ENCODE measurements at regions not wholly inside any gene's neighbourhood (a gene's known extent, or its start where the extent isn't known, plus 50 kb on each side); places are given as distances from the start of the nearest gene placed in this dataset.

GRCh38 chr16:14324581-14324980 is 253.5 kb downstream of the MRTFB start:
- DNase-seq (ENCODE audit: insufficient read length, low spot score) (no peak), FAIRE-seq (no peak)
- no peak for TF ChIP-seq CTCF (IDR thresholded peaks at IDR 0.05; ENCODE audit: insufficient read depth, missing control alignments)

GRCh38 chr16:14322186-14322585 is 251.1 kb downstream of the MRTFB start:
- TF ChIP-seq CTCF (IDR thresholded peaks at IDR 0.05; ENCODE audit: insufficient read depth, missing control alignments), result no peak
- DNase-seq (ENCODE audit: insufficient read length, low spot score), result no peak
- no peak for FAIRE-seq

GRCh38 chr16:14321542-14321941 is 250.4 kb downstream of the MRTFB start:
- no peak for TF ChIP-seq CTCF (IDR thresholded peaks at IDR 0.05; ENCODE audit: insufficient read depth, missing control alignments)
- FAIRE-seq, result no peak

GRCh38 chr16:14320406-14320805 is 249.3 kb downstream of the MRTFB start:
- no peak for TF ChIP-seq CTCF (IDR thresholded peaks at IDR 0.05; ENCODE audit: insufficient read depth, missing control alignments)
- no peak for DNase-seq (ENCODE audit: insufficient read length, low spot score)
- no peak for FAIRE-seq

More at GRCh38 chr16:14321542-14321941, 250.4 kb downstream of the MRTFB start:
- DNase-seq (ENCODE audit: insufficient read length, low spot score), result no peak
